Middle frontal gyrus (tissue), 1 donor: ENCODE measurements at regions not wholly inside any gene's neighbourhood (a gene's known extent, or its start where the extent isn't known, plus 50 kb on each side); places are given as distances from the start of the nearest gene placed in this dataset.
"Not testable (repeated sequence)": the region's sequence is repeated elsewhere in the genome, so short reads cannot be mapped to it uniquely, and the experiment has no call there.

Source experiments
- DNase-seq: peaks from one replicate; pipeline ENCODE4 v3.0.0-alpha.2; 2015; ENCODE audit warnings: low spot score; ENCODE audit errors: extremely low spot score

DNA sequence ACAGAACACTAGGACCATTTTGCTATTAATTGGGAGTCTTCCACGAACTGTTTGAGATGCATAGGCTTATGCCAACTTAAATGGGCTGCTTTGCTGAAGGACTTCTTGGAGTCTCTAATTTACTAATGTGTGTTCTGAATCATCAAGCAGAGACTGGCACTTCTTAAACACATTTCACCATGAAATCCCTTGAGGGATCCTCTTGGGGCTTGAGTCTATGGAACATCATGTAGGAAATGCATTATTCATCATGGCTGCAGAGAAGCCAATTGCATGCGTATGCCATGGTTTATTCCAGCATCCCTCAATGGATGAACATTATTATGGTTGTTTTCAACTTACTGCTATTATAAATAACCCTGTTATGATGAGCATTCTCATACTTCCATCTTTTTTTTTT, 73.4 kb downstream of the FGD2 start:
- DNase-seq, result no peak

DNA sequence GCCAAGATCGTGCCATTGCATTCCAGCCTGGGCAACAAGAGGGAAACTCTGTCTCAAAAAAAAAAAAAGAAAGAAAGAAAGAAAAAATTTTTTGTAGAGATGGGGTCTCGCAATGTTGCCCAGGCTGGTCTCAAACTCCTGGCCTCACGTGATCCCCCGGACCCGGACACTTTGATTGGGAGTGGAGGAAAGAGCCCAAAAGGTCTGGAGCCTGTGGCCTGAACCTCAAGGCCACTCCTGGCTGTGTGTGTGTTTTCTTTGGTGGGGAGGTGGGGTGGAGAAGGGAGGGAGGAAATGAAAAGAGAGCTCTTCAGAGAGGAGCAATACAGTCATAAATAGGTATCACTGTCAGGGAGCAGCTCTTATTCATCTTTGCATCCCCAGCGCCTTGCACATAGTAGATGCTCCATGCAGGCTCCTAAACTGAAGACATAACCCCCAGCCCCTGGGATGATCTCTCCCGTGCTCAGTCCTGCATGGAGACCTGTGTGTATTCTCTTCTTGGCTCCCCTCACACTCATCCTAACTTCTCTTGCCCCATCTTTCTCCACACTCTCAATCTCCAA, 75.7 kb downstream of the FGD2 start:
- DNase-seq, result no peak

GRCh38 chr6:37082390-37083130, 77.1 kb downstream of the FGD2 start:
- DNase-seq, result no peak

DNA sequence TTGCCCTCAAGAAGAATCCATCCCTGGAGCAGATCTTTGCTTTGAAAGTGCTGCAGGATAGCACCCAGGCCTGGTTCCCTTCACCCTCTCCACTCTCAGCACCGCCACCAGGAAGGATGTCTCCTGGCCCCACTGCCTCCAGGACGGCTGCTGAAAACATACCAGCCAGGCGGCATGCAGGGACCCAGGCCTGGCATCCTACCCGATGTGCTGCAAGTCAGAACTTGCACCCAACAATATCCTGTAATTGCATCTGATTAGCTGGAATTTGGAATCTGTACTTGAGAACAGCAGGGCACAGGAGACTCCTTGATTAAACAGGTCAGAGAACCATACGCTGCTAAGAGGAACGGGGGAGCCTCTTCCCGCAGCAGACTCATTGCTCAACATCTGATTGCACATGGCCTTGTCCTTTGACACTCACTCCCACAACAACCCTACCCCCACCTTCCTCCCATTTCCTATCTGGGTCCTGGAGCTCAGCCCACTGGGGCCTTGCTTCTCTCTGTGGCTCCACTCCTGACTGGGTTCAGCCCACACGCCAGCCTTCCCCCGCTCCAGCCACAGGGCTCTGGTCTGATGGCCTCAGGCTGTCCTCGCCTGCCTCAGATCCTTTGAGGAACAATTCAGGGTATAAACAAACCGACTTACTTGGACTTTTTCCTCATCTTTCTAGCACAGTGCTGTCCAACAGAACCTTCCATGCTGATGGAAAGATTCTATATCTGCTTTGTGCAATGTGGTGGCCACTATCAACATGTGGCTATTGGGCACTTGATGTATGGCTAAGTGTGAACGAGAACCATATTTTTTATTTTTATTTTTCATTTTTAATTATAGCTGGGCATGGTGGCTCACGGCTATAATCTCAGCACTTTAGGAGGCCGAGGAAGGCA, 78.0 kb downstream of the FGD2 start:
- no peak for DNase-seq

DNA sequence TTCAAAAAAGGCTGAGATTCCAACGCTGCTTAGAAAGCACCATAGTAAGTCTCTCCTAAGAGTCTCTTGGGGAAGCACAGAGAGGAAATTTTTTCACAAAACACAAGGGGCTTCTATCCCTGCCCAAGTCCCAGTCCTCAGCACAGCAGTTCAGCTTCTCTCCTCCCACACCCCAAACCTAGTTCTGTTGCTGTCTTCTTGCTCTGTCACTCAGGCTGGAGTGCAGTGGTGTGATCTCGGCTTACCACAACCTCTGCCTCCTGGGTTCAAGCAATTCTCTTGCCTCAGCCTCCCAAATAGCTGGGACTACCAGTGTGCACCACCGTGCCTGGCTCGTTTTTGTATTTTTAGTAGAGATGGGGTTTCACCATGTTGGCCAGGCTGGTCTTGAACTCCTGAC, 79.2 kb downstream of the FGD2 start:
- not testable (repeated sequence) for DNase-seq

DNA sequence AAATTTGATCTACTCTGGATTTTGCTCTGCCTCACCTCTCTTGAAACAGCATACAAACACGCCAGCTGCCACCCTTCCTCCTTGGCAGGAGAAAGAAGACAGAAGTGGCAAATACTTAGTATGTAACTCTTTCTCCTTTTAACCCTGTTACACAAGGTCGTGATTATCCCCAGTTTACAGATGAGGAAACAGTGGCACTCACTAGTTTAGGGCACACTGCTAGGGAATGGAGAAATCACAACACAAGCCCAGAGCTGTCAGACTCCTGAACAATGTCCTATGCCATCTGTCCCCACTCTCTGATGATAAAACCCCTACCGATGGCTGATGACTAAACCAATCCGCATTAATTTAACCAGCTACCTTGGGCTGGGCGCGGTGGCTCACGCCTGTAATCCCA, 79.7 kb downstream of the FGD2 start:
- no peak for DNase-seq

GRCh38 chr6:37088897-37089296, 81.1 kb upstream of the PIM1 start:
- DNase-seq, result no peak

- DNase-seq, result no peak
Observed at GRCh38 chr6:37089783-37090182, 80.2 kb upstream of the PIM1 start.

DNA sequence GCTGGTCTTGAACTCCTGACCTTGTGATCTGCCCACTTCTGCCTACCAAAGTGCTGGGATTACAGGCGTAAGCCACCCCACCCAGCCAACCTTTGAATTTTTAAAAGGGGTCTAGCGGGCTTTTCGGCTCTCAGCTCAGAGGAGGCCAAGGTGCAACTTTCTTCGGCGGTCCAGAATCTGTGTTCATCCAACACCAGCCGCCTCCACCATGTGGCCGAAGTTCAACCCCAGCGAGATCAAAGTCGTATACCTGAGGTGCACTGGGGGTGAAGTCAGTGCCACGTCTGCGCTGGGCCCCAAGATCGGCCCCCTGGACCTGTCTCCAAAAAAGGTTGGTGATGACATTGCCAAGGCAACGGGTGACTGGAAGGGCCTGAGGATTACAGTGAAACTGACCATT, 78.8 kb upstream of the PIM1 start:
- not testable (repeated sequence) for DNase-seq

DNA sequence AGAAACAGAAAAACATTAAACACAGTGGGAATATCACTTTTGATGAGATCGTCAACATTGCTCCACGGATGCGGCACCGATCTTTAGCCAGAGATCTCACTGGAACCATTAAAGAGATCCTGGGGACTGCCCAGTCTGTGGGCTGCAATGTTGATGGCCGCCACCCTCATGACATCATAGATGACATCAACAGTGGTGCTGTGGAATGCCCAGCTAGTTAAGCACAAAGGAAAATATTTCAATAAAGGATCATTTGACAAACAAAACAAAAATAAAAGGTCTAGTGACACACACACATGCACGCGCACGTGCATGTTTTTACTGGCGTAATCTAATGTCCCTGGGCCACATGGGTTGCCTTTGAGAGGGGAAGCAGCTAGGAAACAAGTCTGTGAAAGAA, 78.4 kb upstream of the PIM1 start:
- DNase-seq, result not testable (repeated sequence)

DNA sequence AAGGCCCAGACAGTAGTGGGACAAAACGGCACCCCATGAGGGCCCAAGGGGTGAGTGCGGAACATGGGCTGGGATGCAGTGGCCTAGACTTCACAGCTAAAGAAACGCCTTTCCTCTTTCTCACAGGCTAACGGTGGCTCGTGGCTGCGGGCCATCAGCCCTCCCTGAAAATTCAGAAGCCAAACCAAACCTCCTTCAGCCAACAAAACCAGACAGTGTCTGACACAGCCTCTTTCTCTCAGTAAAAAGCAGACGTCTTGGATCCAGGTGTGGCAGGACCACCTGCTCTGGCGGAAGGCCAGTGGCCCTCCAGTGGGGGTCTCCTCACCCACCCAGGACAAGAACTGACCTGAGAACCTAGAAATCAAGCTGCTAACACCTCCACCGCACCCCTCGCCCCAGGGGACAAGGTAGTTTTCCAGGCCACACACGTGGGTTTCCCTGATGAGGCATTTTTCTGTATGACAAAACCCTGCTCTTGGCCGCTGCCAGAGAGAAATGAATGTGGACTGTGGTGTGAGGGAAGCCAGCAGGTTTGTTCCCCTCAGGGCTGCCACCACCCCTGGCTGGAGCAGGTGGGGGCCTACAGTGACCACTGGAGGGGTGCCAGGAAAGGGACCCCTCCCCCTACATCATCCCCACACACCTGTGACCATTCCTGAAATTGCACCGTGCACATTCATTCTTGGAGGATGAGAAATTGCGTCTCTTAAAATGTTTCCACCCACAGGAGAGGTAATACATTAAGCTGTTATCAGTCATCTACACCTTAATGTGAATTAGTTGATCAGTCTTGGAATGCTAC, 76.8 kb upstream of the PIM1 start:
- no peak for DNase-seq

GRCh38 chr6:37093728-37094069, 76.3 kb upstream of the PIM1 start:
- DNase-seq, result no peak

DNA sequence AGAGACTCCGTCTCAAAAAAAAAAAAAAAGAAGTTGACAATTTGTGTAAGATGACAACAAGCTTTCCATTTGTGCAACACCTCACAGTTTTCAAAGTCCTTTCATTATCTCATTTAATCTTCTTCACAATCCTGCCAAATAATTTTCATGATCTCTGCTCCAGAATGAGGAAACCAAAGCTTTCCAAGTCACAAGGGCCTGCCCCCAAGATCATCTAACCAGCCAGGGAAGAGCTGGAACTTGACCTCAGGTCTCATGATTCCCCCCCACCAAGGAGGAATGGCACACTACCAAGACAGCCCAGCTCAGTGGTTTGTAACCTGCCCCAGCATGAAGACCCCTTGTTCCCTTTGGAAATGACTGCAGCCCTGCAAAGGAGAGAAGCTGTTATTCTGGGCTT, 74.0 kb upstream of the PIM1 start:
- no peak for DNase-seq

GRCh38 chr6:37097335-37097734, 72.6 kb upstream of the PIM1 start:
- DNase-seq, result no peak

DNA sequence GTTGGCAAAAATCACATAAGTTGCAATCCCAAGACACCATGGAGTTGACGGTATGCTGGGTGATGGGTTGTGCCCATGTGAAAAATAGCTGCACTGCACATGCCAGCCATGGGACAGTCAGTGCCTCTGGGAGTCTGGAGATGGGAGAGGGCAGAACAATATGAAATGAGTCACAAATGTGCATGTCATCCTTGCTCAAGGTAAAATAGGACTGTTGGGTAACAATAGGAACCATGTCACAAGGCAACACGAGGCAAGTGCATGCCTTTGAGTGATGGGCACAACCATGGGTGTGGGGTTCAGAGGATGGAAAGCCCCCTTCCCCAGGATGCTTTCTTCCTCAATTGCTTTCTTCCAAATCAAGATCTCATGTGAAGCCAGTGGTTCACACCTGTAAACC, 70.5 kb upstream of the PIM1 start:
- no peak for DNase-seq

- no peak for DNase-seq
Observed at GRCh38 chr6:37100745-37101144, 69.2 kb upstream of the PIM1 start.

GRCh38 chr6:37101991-37102298, 68.0 kb upstream of the PIM1 start:
- DNase-seq, result no peak

GRCh38 chr6:37102299-37103168, 67.4 kb upstream of the PIM1 start:
- DNase-seq, result peak; percentile 85

GRCh38 chr6:37103169-37104039, 66.5 kb upstream of the PIM1 start:
- DNase-seq, result no peak

- DNase-seq, result no peak
Observed at GRCh38 chr6:37104824-37105147, 65.2 kb upstream of the PIM1 start.
